ENCODE measurements at regions not wholly inside any gene's neighbourhood (a gene's known extent, or its start where the extent isn't known, plus 50 kb on each side); places are given as distances from the start of the nearest gene placed in this dataset.

DNA sequence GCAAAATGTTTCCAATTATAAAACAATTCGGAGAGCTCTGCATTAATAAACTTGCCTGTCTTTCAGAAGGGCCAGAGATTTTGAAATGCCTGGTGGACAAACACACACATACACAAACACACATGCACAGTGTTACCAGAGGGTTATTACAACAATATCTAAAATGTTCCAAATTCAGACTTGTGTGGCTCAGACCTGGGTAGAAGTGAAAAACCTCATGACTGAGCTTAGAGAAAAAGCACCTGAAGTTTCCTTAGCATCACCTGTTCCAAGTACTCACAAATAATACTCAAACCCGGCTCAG, 247.9 kb downstream of the FOXD2 start:
- TF ChIP-seq, protein P1, sequence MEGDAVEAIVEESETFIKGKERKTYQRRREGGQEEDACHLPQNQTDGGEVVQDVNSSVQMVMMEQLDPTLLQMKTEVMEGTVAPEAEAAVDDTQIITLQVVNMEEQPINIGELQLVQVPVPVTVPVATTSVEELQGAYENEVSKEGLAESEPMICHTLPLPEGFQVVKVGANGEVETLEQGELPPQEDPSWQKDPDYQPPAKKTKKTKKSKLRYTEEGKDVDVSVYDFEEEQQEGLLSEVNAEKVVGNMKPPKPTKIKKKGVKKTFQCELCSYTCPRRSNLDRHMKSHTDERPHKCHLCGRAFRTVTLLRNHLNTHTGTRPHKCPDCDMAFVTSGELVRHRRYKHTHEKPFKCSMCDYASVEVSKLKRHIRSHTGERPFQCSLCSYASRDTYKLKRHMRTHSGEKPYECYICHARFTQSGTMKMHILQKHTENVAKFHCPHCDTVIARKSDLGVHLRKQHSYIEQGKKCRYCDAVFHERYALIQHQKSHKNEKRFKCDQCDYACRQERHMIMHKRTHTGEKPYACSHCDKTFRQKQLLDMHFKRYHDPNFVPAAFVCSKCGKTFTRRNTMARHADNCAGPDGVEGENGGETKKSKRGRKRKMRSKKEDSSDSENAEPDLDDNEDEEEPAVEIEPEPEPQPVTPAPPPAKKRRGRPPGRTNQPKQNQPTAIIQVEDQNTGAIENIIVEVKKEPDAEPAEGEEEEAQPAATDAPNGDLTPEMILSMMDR (conservative IDR thresholded peaks at IDR 0.05; ENCODE audit: low read length), result no peak
- no peak for TF ChIP-seq EZH2phosphoT487 (IDR thresholded peaks at IDR 0.05; ENCODE audit: borderline replicate concordance)
- H3K79me2 ChIP-seq (ENCODE audit: insufficient read depth, low read length), result no peaks in the 10 kb centered on the region
- no peaks in the 10 kb centered on the region for H3K9me2 ChIP-seq (replicated peaks; ENCODE audit: low read depth, low read length)
- H3K4me2 ChIP-seq (ENCODE audit: low read depth, low read length, poor library complexity, severe bottlenecking), result no peak overlapping the region
- H3F3A ChIP-seq (ENCODE audit: low read depth), result no peaks in the 10 kb centered on the region
- no peaks in the 10 kb centered on the region for H3K4me1 ChIP-seq (ENCODE audit: insufficient read depth, low read length, poor library complexity, severe bottlenecking)
- no peaks in the 10 kb centered on the region for H4K20me1 ChIP-seq (ENCODE audit: insufficient read depth, low read length, poor library complexity, severe bottlenecking)
- no peaks in the 10 kb centered on the region for H3K36me3 ChIP-seq (ENCODE audit: insufficient read depth, low read length)
- H3K9me3 ChIP-seq (ENCODE audit: insufficient read depth, low read depth, low read length), result no peaks in the 10 kb centered on the region
- H3K9ac ChIP-seq (ENCODE audit: low read depth, low read length, poor library complexity, severe bottlenecking), result no peak overlapping the region
- H2AFZ ChIP-seq (ENCODE audit: low read length), result no peak overlapping the region
- no peak overlapping the region for H3K4me3 ChIP-seq (ENCODE audit: low read length, poor library complexity, severe bottlenecking)
- no peaks in the 10 kb centered on the region for H3K27me3 ChIP-seq (ENCODE audit: insufficient read depth, low read length, poor library complexity, severe bottlenecking)

DNA sequence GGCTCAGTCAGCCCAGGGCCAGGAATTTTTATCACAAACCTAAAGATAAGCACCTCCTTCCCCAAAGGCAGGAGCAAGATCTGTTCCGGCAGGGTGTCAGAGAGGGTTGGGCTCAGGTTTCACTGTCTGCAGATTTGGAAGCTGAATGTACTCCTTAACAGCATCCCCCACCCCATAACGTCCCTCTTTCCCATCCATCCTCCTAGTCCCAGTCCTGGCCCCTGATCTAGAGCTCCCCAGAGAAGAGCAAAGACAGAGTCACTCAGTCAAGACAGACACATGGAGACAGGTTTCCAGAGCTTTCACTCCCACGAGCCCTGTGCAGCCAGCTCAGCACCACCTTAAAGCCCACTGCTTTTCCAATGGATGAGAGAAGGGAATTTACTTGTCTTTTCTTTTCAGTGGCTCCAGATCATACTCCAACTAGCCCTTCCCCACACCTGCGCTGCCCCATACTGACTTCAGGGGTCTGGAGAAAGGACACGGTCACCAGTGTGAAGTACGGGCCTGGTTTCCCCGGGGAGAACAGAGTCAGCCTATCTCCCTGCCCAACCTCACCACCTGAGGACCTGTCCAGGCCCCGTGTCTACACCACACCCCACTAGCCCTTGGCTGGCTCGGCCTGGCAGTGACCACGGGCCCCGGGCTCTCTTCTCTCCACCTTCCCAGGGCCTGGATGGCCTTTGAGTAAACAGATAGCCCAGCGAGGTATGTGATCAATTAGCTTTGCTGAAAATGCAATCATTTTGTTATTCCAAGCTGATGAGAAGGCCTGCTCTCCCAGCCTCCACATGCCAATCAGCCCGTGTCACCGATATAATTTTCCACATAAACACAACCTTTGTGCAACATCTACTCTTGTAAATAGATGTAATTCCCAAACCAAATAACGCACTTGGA, 249.1 kb downstream of the FOXD2 start:
- Histone ChIP-seq H3F3A (ENCODE audit: low read depth) (no peaks in the 10 kb centered on the region), H3K4me1 (ENCODE audit: insufficient read depth, low read length, poor library complexity, severe bottlenecking) (no peaks in the 10 kb centered on the region), H3K9me3 (ENCODE audit: insufficient read depth, low read depth, low read length) (no peaks in the 10 kb centered on the region), H3K79me2 (ENCODE audit: insufficient read depth, low read length) (no peaks in the 10 kb centered on the region), H3K9ac (ENCODE audit: low read depth, low read length, poor library complexity, severe bottlenecking) (no peak overlapping the region), H3K4me2 (ENCODE audit: low read depth, low read length, poor library complexity, severe bottlenecking) (no peak overlapping the region), H2AFZ (ENCODE audit: low read length) (no peak overlapping the region), H3K36me3 (ENCODE audit: insufficient read depth, low read length) (no peaks in the 10 kb centered on the region), H3K4me3 (ENCODE audit: low read length, poor library complexity, severe bottlenecking) (no peak overlapping the region), H4K20me1 (ENCODE audit: insufficient read depth, low read length, poor library complexity, severe bottlenecking) (no peaks in the 10 kb centered on the region), H3K27me3 (ENCODE audit: insufficient read depth, low read length, poor library complexity, severe bottlenecking) (no peaks in the 10 kb centered on the region), H3K9me2 (replicated peaks; ENCODE audit: low read depth, low read length) (no peaks in the 10 kb centered on the region)
- no peak for TF ChIP-seq EZH2phosphoT487 (IDR thresholded peaks at IDR 0.05; ENCODE audit: borderline replicate concordance)
- TF ChIP-seq, protein P1 (conservative IDR thresholded peaks at IDR 0.05; ENCODE audit: low read length), result no peak

DNA sequence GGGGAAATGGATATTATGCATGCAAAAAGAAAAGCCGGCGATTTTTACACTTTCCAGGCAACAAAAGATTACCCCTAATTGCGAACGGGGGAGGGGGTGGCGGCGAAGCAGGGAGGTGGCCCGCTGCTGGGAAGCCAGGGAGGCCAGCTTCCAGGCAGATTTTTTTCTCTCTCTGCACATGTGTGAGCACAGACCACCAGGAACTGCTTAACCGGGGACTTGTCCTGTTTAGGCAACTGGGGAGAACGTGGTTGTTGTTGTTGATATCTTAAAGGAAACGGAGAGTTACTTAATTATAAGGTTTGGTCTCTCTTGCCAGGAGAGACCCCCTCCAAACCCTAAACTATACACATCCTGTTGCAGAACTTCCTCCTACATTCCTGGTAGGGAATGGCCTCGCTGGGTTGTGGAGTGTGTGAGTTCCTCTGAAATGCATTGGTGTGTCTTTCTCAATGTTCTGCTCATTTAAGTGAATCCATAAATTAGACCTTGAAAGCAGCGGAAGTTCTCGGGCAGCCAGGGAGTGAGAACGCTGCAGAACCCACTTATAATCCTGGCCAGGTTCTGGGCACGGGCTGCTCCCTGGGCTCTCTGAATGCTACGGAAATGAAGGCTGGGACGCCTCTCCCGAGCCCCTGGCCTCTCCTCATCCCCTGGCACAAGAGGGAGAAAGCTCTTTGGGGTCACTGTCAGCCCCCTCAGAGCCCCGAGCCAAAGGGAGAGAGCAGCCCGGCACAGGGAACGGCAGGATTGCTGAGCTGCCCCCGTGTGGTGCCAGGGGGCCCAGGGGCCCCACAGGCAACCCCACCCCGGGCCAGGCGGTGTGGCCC, 250.0 kb downstream of the FOXD2 start:
- H3K9me2 ChIP-seq (replicated peaks; ENCODE audit: low read depth, low read length), result no peaks in the 10 kb centered on the region
- no peaks in the 10 kb centered on the region for H3K36me3 ChIP-seq (ENCODE audit: insufficient read depth, low read length)
- no peak overlapping the region for H3K4me3 ChIP-seq (ENCODE audit: low read length, poor library complexity, severe bottlenecking)
- H3K4me2 ChIP-seq (ENCODE audit: low read depth, low read length, poor library complexity, severe bottlenecking), result no peak overlapping the region
- no peaks in the 10 kb centered on the region for H3K27me3 ChIP-seq (ENCODE audit: insufficient read depth, low read length, poor library complexity, severe bottlenecking)
- TF ChIP-seq, protein P1 (conservative IDR thresholded peaks at IDR 0.05; ENCODE audit: low read length), result no peak
- no peak for TF ChIP-seq EZH2phosphoT487 (IDR thresholded peaks at IDR 0.05; ENCODE audit: borderline replicate concordance)
- no peak overlapping the region for H3K9ac ChIP-seq (ENCODE audit: low read depth, low read length, poor library complexity, severe bottlenecking)
- no peaks in the 10 kb centered on the region for H4K20me1 ChIP-seq (ENCODE audit: insufficient read depth, low read length, poor library complexity, severe bottlenecking)
- H3K79me2 ChIP-seq (ENCODE audit: insufficient read depth, low read length), result no peaks in the 10 kb centered on the region
- H2AFZ ChIP-seq (ENCODE audit: low read length), result no peak overlapping the region
- H3K4me1 ChIP-seq (ENCODE audit: insufficient read depth, low read length, poor library complexity, severe bottlenecking), result no peaks in the 10 kb centered on the region
- no peaks in the 10 kb centered on the region for H3F3A ChIP-seq (ENCODE audit: low read depth)
- H3K9me3 ChIP-seq (ENCODE audit: insufficient read depth, low read depth, low read length), result no peaks in the 10 kb centered on the region

Data from Loucy (cell line).